Endothelial cell of umbilical vein (primary cell): ENCODE measurements at regions not wholly inside any gene's neighbourhood (a gene's known extent, or its start where the extent isn't known, plus 50 kb on each side); places are given as distances from the start of the nearest gene placed in this dataset.

Source experiments
- BruUV-seq: library from RNA; stranded (reverse); fragments of 400-500 nt; replicated peaks from 2 replicates; lab custom pipeline; 2021; lab: Mats Ljungman, UMichigan
- CTCF ChIA-PET: fragments of 300-600, 350-600 bp; sonication (Branson Sonifier 250); formaldehyde crosslinking; loops from one replicate; lab custom pipeline; 2021; ENCODE audit warnings: antibody characterized with exemption, inconsistent platforms; lab: Charles Lee
- POLR2A ChIA-PET: fragments of 300-600, 350-600 bp; sonication (Branson Sonifier 250); formaldehyde crosslinking; loops from one replicate; lab custom pipeline; 2021; ENCODE audit warnings: antibody characterized with exemption, inconsistent platforms; lab: Charles Lee
- DNase-seq: peaks from one replicate; pipeline ENCODE4 v3.0.0-alpha.2; 2011; ENCODE audit warnings: low read depth, low spot score
- FAIRE-seq: peaks from 2 replicates; lab custom pipeline; 2011; peaks lifted over from hg19 to GRCh38; lab: Jason Lieb, UNC
- H2AFZ ChIP-seq: 2 replicates; pipeline ENCODE4 v1.6.0; 2012; ENCODE audit warnings: low read depth, low read length, control low read depth, inconsistent platforms
- H3K27ac ChIP-seq: 2 replicates; pipeline ENCODE4 v1.5.1; 2011; ENCODE audit warnings: low read depth, mild to moderate bottlenecking, control low read depth, low read length, moderate library complexity; ENCODE audit not compliant: insufficient read depth
- H3K27me3 ChIP-seq, 2 experiments: 2 replicates each; pipeline versions ENCODE4 v1.6.0 to v1.6.1; 2011; ENCODE audit warnings: low read length in 2 of 2, mixed read lengths in 1 of 2; ENCODE audit not compliant: control insufficient read depth in 2 of 2, insufficient read depth in 2 of 2
- H3K36me3 ChIP-seq, 2 experiments: 2 replicates in 1 of 2; 3 replicates in 1 of 2; pipeline ENCODE4 v1.5.1; 2011; ENCODE audit warnings: low read length in 2 of 2, mild to moderate bottlenecking in 1 of 2, moderate library complexity in 1 of 2; ENCODE audit not compliant: control insufficient read depth in 2 of 2, insufficient read depth in 2 of 2; ENCODE audit errors: extremely low read depth in 1 of 2
- H3K4me1 ChIP-seq: 3 replicates; pipeline ENCODE4 v1.5.1; 2011; ENCODE audit warnings: mild to moderate bottlenecking, low read length; ENCODE audit not compliant: control insufficient read depth, insufficient read depth; ENCODE audit errors: extremely low read depth
- H3K4me2 ChIP-seq: 2 replicates; pipeline ENCODE4 v1.6.1; 2011; ENCODE audit warnings: low read length, control low read depth, mixed read lengths; ENCODE audit not compliant: insufficient read depth
- H3K4me3 ChIP-seq, 3 experiments: fragments of 200-600 bp in 1 of 3; sonication (generic), shearing (Covaris generic) in 1 of 3; replicated peaks in 1 of 3; 2 replicates each; pipeline ENCODE4 v1.5.1; 2011 to 2016; ENCODE audit warnings: control low read depth in 3 of 3, low read length in 3 of 3, mild to moderate bottlenecking in 2 of 3, inconsistent platforms in 1 of 3, low read depth in 1 of 3, moderate library complexity in 1 of 3; ENCODE audit not compliant: insufficient read depth in 1 of 3
- H3K79me2 ChIP-seq: 2 replicates; pipeline ENCODE4 v1.6.0; 2012; ENCODE audit warnings: low read length, inconsistent platforms; ENCODE audit not compliant: control insufficient read depth, insufficient read depth
- H3K9ac ChIP-seq: replicated peaks from 2 replicates; pipeline ENCODE3; 2011; ENCODE audit warnings: low read length, control low read depth; ENCODE audit not compliant: insufficient read depth; ENCODE audit errors: extremely low read depth
- H3K9me1 ChIP-seq: replicated peaks from 3 replicates; pipeline ENCODE4 v1.6.0; 2011; ENCODE audit warnings: mild to moderate bottlenecking, low read length; ENCODE audit not compliant: control insufficient read depth, insufficient read depth; ENCODE audit errors: extremely low read depth
- H3K9me3 ChIP-seq: replicated peaks from 2 replicates; pipeline ENCODE4 v1.5.1; 2012; ENCODE audit warnings: low read length, inconsistent platforms; ENCODE audit not compliant: control insufficient read depth, insufficient read depth
- H4K20me1 ChIP-seq: replicated peaks from 2 replicates; pipeline ENCODE3; 2011; ENCODE audit warnings: mild to moderate bottlenecking, low read length; ENCODE audit not compliant: control insufficient read depth, insufficient read depth; ENCODE audit errors: extremely low read depth
- CTCF ChIP-seq, 2 donors: IDR thresholded peaks; 1 replicate in 1 of 2; 2 replicates in 1 of 2; pipeline ENCODE4 v1.5.1; 2011; ENCODE audit warnings: low read length in 2 of 2, mild to moderate bottlenecking in 2 of 2, moderate library complexity in 2 of 2, control low read depth in 1 of 2, inconsistent platforms in 1 of 2, low read depth in 1 of 2; ENCODE audit not compliant: insufficient read depth in 1 of 2; ENCODE audit errors: extremely low read depth in 1 of 2
- EZH2 ChIP-seq: IDR thresholded peaks from 2 replicates; pipeline ENCODE4 v1.6.1; 2012; ENCODE audit warnings: borderline replicate concordance, low read depth, mild to moderate bottlenecking, moderate library complexity, low read length, inconsistent platforms; ENCODE audit not compliant: severe bottlenecking
- FOS ChIP-seq: IDR thresholded peaks from 2 replicates; pipeline ENCODE4 v1.6.1; 2011; ENCODE audit warnings: mild to moderate bottlenecking, low read length, moderate library complexity, borderline replicate concordance; ENCODE audit not compliant: insufficient read depth
- GATA2 ChIP-seq: IDR thresholded peaks from 2 replicates; pipeline ENCODE4 v1.7.0; 2011; ENCODE audit warnings: low read depth, mild to moderate bottlenecking, moderate library complexity, mixed read lengths, low read length; ENCODE audit not compliant: insufficient read length, insufficient read depth
- JUN ChIP-seq: IDR thresholded peaks from 2 replicates; pipeline ENCODE4 v1.6.1; 2011; ENCODE audit warnings: borderline replicate concordance, low read depth; ENCODE audit not compliant: insufficient read length, insufficient read depth
- MAX ChIP-seq: IDR thresholded peaks from 2 replicates; pipeline ENCODE4 v1.6.1; 2011; ENCODE audit not compliant: insufficient read depth, insufficient read length
- MYC ChIP-seq: IDR thresholded peaks from one replicate; pipeline ENCODE4 v1.6.1; 2011; ENCODE audit warnings: mild to moderate bottlenecking, low read depth, low read length
- POLR2A ChIP-seq: IDR thresholded peaks from 2 replicates; pipeline ENCODE4 v1.6.1; 2012; ENCODE audit warnings: low read depth, mild to moderate bottlenecking, control low read depth, low read length
- POLR2AphosphoS5 ChIP-seq: IDR thresholded peaks from 2 replicates; pipeline ENCODE4 v1.6.1; 2012; ENCODE audit warnings: low read depth, mild to moderate bottlenecking, control low read depth, low read length, moderate library complexity; ENCODE audit not compliant: insufficient read depth
- dilution Hi-C: fragments of 300-500 bp; cut with MboI; formaldehyde crosslinking; loops from one replicate; pipeline ENCODE4 v1.15.0; 2019; ENCODE audit warnings: low sequenced_read_pairs; ENCODE audit not compliant: extremely low pct_ligation_motif_present
- intact Hi-C: fragments of 100-400 bp; cut with micrococcal nuclease; formaldehyde crosslinking; loops from one replicate; pipeline ENCODE4 v1.10.0; 2022

- Histone ChIP-seq H3K9ac (no peak overlapping the region), H2AFZ (no peak overlapping the region), H3K9me3 (no peaks in the 10 kb centered on the region), H3K79me2 (no peaks in the 10 kb centered on the region), H3K4me3 (no peak overlapping the region), H3K4me1 (no peaks in the 10 kb centered on the region), H3K4me2 (no peak overlapping the region), H3K9me1 (no peaks in the 10 kb centered on the region), H4K20me1 (no peaks in the 10 kb centered on the region), H3K36me3 (no peaks in the 10 kb centered on the region), H3K27ac (no peak overlapping the region), H3K27me3 (no peaks in the 10 kb centered on the region)
- FAIRE-seq (no peak), DNase-seq (no peak)
- TF ChIP-seq POLR2A, result no peak
- TF ChIP-seq MAX, result no peak
- no peak for TF ChIP-seq JUN
- TF ChIP-seq FOS, result no peak
- TF ChIP-seq EZH2, result no peak
- no peak for TF ChIP-seq POLR2AphosphoS5
- no peak for TF ChIP-seq MYC
- TF ChIP-seq GATA2, result no peak
- TF ChIP-seq CTCF (IDR thresholded peaks at IDR 0.05; ENCODE audit: extremely low read depth in 1 of 2, insufficient read depth in 1 of 2, low read depth in 1 of 2, low read length in 2 of 2), result no peak
- ChIA-PET POLR2A (no interaction called here), CTCF (no interaction called here)
- dilution Hi-C loops (no loop called here), intact Hi-C loops (no loop called here)
- no TSS peak for BruUV-seq
These were observed 279.6 kb upstream of the TMEM161B start for GRCh38 chr5:88548136-88548805.
